ENCODE measurements at regions not wholly inside any gene's neighbourhood (a gene's known extent, or its start where the extent isn't known, plus 50 kb on each side); places are given as distances from the start of the nearest gene placed in this dataset.

DNA sequence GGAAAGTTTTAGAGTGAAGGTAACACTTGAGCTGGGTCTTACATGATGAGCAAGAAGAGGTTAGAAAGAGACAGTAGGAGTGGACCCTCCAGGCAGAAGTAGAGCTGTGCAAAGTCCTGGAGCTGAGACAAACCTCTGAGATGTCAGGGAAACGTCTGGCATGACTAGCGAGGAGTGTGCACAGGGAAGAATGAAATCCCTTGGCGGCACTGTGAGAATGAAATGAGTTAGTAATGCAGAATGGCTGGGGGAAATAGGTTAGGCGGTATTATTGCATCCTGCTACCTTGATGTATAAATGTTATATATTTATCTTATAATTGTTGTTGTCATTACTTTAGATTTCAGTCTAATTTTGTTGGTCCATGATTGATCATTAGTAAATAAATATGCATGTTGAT, 457.9 kb upstream of the CCL2 start:
- H3K9me3 ChIP-seq (ENCODE audit: control insufficient read depth in 4 of 4, low read length in 3 of 4) = no peaks in the 10 kb centered on the region
- no peak overlapping the region for H3K4me3 ChIP-seq (ENCODE audit: low read depth in 1 of 3, low read length in 3 of 3)
- no peak overlapping the region for H3K27ac ChIP-seq (ENCODE audit: low read depth in 1 of 2, low read length in 2 of 2)
- no peak for DNase-seq (ENCODE audit: low spot score)
- WGBS = 72% methylated on average over 4 of the region's 4 CpGs
- no peaks in the 10 kb centered on the region for H3K4me1 ChIP-seq (ENCODE audit: control insufficient read depth in 4 of 4, insufficient read depth in 4 of 4, low read length in 3 of 4)
- H3K36me3 ChIP-seq (ENCODE audit: control insufficient read depth in 4 of 4, insufficient read depth in 3 of 4, low read depth in 1 of 4, low read length in 3 of 4) = no peaks in the 10 kb centered on the region
- peaks cover 0 to 3% (median 0%) of the 10 kb centered on the region in 4 donors for H3K27me3 ChIP-seq (ENCODE audit: control insufficient read depth in 4 of 4, insufficient read depth in 4 of 4, low read length in 3 of 4)
- TF ChIP-seq, protein P1, sequence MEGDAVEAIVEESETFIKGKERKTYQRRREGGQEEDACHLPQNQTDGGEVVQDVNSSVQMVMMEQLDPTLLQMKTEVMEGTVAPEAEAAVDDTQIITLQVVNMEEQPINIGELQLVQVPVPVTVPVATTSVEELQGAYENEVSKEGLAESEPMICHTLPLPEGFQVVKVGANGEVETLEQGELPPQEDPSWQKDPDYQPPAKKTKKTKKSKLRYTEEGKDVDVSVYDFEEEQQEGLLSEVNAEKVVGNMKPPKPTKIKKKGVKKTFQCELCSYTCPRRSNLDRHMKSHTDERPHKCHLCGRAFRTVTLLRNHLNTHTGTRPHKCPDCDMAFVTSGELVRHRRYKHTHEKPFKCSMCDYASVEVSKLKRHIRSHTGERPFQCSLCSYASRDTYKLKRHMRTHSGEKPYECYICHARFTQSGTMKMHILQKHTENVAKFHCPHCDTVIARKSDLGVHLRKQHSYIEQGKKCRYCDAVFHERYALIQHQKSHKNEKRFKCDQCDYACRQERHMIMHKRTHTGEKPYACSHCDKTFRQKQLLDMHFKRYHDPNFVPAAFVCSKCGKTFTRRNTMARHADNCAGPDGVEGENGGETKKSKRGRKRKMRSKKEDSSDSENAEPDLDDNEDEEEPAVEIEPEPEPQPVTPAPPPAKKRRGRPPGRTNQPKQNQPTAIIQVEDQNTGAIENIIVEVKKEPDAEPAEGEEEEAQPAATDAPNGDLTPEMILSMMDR (IDR thresholded peaks at IDR 0.05; ENCODE audit: low read depth, low read length, missing input control) = no peak
- no peak for TF ChIP-seq TAF1 (conservative IDR thresholded peaks at IDR 0.05)
- TF ChIP-seq FOXA1 (IDR thresholded peaks at IDR 0.05) = no peak
- TF ChIP-seq EGR1 (IDR thresholded peaks at IDR 0.05; ENCODE audit: low read depth in 2 of 2) = no peak
- TF ChIP-seq HNF4G (IDR thresholded peaks at IDR 0.05) = no peak
- TF ChIP-seq, protein P2, sequence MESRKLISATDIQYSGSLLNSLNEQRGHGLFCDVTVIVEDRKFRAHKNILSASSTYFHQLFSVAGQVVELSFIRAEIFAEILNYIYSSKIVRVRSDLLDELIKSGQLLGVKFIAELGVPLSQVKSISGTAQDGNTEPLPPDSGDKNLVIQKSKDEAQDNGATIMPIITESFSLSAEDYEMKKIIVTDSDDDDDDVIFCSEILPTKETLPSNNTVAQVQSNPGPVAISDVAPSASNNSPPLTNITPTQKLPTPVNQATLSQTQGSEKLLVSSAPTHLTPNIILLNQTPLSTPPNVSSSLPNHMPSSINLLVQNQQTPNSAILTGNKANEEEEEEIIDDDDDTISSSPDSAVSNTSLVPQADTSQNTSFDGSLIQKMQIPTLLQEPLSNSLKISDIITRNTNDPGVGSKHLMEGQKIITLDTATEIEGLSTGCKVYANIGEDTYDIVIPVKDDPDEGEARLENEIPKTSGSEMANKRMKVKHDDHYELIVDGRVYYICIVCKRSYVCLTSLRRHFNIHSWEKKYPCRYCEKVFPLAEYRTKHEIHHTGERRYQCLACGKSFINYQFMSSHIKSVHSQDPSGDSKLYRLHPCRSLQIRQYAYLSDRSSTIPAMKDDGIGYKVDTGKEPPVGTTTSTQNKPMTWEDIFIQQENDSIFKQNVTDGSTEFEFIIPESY (IDR thresholded peaks at IDR 0.05) = no peak
- TF ChIP-seq, protein P3, sequence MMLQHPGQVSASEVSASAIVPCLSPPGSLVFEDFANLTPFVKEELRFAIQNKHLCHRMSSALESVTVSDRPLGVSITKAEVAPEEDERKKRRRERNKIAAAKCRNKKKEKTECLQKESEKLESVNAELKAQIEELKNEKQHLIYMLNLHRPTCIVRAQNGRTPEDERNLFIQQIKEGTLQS (IDR thresholded peaks at IDR 0.05) = no peak
- H3K9ac ChIP-seq (ENCODE audit: low read depth in 1 of 2, low read length in 2 of 2) = no peak overlapping the region

DNA sequence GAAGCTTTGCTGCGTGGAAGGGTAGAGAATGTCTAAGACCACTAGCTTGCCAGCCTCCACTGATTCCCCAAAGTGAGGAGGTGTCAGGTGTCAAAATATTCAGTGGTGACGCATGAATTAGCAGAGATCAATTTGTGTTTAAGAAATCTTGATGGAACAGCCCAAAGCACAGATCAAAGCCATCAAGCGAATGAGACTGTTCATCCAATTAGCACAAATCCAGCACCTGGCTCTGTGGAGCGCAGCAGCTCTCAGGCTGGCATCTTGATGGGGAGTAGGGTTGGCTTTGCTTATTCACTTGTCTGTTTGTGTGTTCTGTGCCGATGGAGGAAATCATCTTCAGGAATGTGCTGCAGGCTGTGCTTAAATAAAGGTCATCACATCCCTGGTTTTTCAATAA, 456.8 kb upstream of the CCL2 start:
- 74% methylated on average over 5 of the region's 5 CpGs for WGBS

More for the DNA sequence above, 456.8 kb upstream of the CCL2 start:
- no peak overlapping the region for H3K9ac ChIP-seq (ENCODE audit: low read depth in 1 of 2, low read length in 2 of 2)
- TF ChIP-seq RAD21 (IDR thresholded peaks at IDR 0.05) = no peak
- TF ChIP-seq SP1 (IDR thresholded peaks at IDR 0.05) = no peak
- TF ChIP-seq JUND (IDR thresholded peaks at IDR 0.05) = no peak
- TF ChIP-seq, protein P1 (IDR thresholded peaks at IDR 0.05; ENCODE audit: low read depth, low read length, missing input control) = no peak
- TF ChIP-seq TAF1 (conservative IDR thresholded peaks at IDR 0.05) = no peak
- no peak for TF ChIP-seq HNF4G (IDR thresholded peaks at IDR 0.05)
- TF ChIP-seq GABPA (IDR thresholded peaks at IDR 0.05 in 1 of 2, conservative IDR thresholded peaks at IDR 0.05 in 1 of 2) = no peak
- no peak for TF ChIP-seq NR2F2 (IDR thresholded peaks at IDR 0.05)
- TF ChIP-seq, protein P3 (IDR thresholded peaks at IDR 0.05) = no peak
- no peaks in the 10 kb centered on the region for H3K4me1 ChIP-seq (ENCODE audit: control insufficient read depth in 4 of 4, insufficient read depth in 4 of 4, low read length in 3 of 4)
- no peaks in the 10 kb centered on the region for H3K36me3 ChIP-seq (ENCODE audit: control insufficient read depth in 4 of 4, insufficient read depth in 3 of 4, low read depth in 1 of 4, low read length in 3 of 4)
- H3K27ac ChIP-seq (ENCODE audit: low read depth in 1 of 2, low read length in 2 of 2) = no peak overlapping the region
- DNase-seq (ENCODE audit: low spot score) = no peak
- no peak overlapping the region for H3K4me3 ChIP-seq (ENCODE audit: low read depth in 1 of 3, low read length in 3 of 3)
- peaks cover 0 to 3% (median 0%) of the 10 kb centered on the region in 4 donors for H3K27me3 ChIP-seq (ENCODE audit: control insufficient read depth in 4 of 4, insufficient read depth in 4 of 4, low read length in 3 of 4)
- no peaks in the 10 kb centered on the region for H3K9me3 ChIP-seq (ENCODE audit: control insufficient read depth in 4 of 4, low read length in 3 of 4)

All from liver (tissue), 8 donors.